RPMI8226 (cell line): ENCODE measurements at regions not wholly inside any gene's neighbourhood (a gene's known extent, or its start where the extent isn't known, plus 50 kb on each side); places are given as distances from the start of the nearest gene placed in this dataset.

Experiments used
- DNase-seq: peaks from one replicate; pipeline ENCODE4 v3.0.0-alpha.2; 2015

GRCh38 chr7:84669177-84669732 is 474.7 kb upstream of the SEMA3A start:
- no peak for DNase-seq

GRCh38 chr7:84668116-84668515 is 473.5 kb upstream of the SEMA3A start:
- DNase-seq, result no peak

- no peak for DNase-seq
Observed at GRCh38 chr7:84666651-84667050, 472.1 kb upstream of the SEMA3A start.

- DNase-seq, result no peak
Observed at GRCh38 chr7:84665339-84665738, 470.8 kb upstream of the SEMA3A start.

GRCh38 chr7:84664626-84665025 is 470.0 kb upstream of the SEMA3A start:
- no peak for DNase-seq

- no peak for DNase-seq
Observed at GRCh38 chr7:84663224-84663623, 468.6 kb upstream of the SEMA3A start.

GRCh38 chr7:84658286-84658685 is 463.7 kb upstream of the SEMA3A start:
- no peak for DNase-seq

GRCh38 chr7:84654273-84654672 is 459.7 kb upstream of the SEMA3A start:
- no peak for DNase-seq

- DNase-seq, result no peak
Observed at GRCh38 chr7:84651876-84652275, 457.3 kb upstream of the SEMA3A start.

- DNase-seq, result no peak
Observed at GRCh38 chr7:84647797-84648757, 453.5 kb upstream of the SEMA3A start.

- DNase-seq, result no peak
Observed at GRCh38 chr7:84642611-84643010, 448.0 kb upstream of the SEMA3A start.

- DNase-seq, result no peak
Observed at GRCh38 chr7:84640637-84641036, 446.0 kb upstream of the SEMA3A start.

- no peak for DNase-seq
Observed at GRCh38 chr7:84638339-84638697, 443.7 kb upstream of the SEMA3A start.

- no peak for DNase-seq
Observed at GRCh38 chr7:84637568-84638338, 443.2 kb upstream of the SEMA3A start.

- no peak for DNase-seq
Observed at GRCh38 chr7:84631913-84632312, 437.3 kb upstream of the SEMA3A start.

- DNase-seq, result no peak
Observed at GRCh38 chr7:84629640-84630318, 435.2 kb upstream of the SEMA3A start.

GRCh38 chr7:84629216-84629615 is 434.6 kb upstream of the SEMA3A start:
- no peak for DNase-seq

GRCh38 chr7:84627250-84627649 is 432.7 kb upstream of the SEMA3A start:
- DNase-seq, result no peak

GRCh38 chr7:84624927-84625326 is 430.3 kb upstream of the SEMA3A start:
- no peak for DNase-seq

GRCh38 chr7:84624527-84624926 is 429.9 kb upstream of the SEMA3A start:
- DNase-seq, result no peak

- DNase-seq, result no peak
Observed at GRCh38 chr7:84617265-84618030, 422.9 kb upstream of the SEMA3A start.

- DNase-seq, result no peak
Observed at GRCh38 chr7:84614821-84615501, 420.4 kb upstream of the SEMA3A start.
